ENCODE measurements at regions not wholly inside any gene's neighbourhood (a gene's known extent, or its start where the extent isn't known, plus 50 kb on each side); places are given as distances from the start of the nearest gene placed in this dataset.

- DNase-seq (ENCODE audit: low spot score) = no peak
These were observed 221.4 kb upstream of the RREB1 start for GRCh38 chr6:6886171-6886885.

DNA sequence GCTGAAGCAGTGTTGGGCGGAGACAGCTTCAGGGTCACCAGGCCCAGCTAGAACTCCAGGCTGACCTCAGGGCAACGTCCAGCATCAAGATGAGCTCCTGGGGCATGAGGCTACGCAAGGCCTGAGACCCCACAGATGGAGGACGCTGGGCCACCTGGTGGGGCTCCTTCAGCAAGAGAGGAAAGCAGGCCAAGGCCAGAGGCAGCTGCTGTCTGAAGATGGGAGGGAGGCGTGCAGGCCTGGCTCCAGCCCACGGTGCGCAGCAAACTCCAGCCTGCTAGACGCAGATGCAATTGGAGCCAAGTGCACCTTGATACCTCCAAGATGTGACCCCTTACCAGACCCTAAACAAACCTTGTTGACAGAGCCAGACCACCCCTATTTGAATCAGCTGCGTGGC, 220.9 kb upstream of the RREB1 start:
- no peak for DNase-seq (ENCODE audit: low spot score)

DNA sequence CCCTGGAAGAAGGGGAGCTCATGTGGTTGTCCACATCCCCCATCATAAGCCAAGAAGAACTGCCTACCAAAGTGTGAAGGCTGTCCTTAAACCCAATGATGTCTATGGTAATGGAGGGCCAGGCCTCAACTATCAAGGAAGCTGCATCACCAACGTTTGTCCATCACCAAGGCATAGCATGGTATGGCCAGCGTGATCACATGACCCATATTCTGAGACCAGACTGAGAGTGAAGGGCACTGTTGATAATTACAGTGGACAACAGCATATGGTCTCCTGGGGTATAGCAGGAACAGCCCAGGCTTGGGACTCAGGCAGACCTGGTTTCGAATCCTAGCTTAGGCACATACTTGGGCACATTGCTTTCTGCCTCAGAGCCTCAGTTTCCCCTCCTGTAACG, 218.2 kb upstream of the RREB1 start:
- no peak for DNase-seq (ENCODE audit: low spot score)

GRCh38 chr6:6890400-6890858, 217.3 kb upstream of the RREB1 start:
- DNase-seq (ENCODE audit: low spot score) = no peak

DNA sequence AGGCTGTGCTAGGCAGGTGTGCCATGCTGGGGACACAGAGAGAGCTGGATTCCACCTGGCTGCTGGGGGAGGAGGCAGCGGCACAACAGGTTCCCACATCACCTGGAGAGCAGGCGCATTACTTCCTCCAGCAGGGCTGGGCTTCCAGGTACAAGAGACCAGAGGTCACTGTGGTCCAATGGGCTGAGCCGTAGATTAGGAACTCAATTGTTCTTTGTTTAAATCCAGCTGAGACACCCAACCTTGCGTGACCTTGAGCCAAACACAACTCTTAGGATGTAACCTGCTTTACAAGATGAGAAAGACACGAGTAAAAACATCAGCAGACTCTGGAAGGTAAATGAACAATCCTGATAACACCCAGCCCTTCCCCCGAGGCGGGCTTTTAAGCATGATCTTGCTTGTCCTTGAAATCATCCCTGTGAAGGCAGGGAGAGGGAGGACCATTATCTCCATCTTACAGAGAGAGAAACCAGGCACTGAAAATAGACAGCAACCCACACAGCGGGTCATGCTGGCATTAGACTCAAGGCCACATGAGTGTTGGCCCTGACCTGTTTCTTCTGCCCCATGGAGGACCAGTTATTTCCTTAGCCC, 216.5 kb upstream of the RREB1 start:
- DNase-seq (ENCODE audit: low spot score) = peak; percentile 38

DNA sequence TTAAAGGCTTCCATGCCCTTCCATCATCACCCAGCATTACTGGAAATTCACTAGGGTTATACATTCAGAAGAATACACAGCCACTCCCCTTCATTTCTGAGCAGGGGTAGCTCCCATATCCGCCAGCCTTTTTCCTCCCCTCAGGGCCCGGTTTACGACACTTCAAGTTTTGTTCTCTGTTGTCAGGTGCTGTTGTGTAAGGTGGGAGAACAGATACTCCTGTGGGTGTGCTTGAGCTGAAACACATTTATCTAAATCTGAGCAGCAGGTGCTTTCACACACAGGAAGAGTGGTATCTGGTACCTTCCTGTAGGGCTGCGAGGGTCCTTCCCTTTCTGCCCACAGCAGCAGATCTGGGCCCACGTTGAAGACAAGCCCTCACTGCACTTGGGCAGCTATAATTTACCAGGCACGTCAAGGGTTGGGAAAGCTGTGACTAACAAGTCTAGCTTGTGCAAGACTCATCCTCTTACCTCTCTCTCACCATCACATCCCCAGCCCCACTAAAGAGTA, 215.8 kb upstream of the RREB1 start:
- DNase-seq (ENCODE audit: low spot score) = no peak

DNA sequence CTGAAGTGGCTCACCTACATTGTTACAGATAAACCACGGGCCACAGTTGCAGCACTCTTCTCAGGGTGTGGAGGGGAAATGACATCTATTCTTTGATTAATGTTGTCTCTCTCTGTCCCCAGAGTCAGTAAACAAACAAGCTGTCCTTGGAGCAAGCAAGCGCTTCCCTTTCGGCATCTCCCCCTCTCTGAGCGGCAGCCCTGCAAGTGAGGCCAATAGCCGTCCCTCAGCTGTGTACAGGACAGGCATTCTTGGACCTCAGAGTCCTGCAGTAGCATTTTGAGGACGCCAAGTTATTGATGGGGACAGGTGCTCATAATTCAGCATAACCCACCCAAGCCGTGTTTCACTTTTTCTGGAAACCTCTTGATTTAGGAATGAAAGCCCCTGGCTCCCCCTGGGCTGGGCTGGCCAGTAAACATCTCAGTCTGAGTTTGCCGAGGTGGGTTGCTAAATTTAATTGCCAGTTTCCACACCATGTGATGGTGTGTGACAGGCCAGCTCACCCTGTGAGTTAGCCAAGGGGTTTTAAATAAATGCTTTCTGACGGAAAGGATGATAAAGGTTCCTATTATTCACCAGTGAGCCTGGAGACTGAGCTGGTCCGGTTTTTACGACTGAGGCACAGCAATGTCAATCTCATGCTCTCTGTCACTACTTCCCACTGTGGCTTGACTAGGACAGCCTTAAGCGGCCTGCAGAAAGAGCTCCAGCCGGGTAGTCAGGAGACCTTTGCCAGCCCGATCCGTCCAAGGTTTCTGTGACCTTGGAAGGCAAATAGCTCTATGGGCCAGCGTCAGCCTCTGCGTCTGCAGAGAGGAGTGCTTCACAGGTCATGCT, 214.8 kb upstream of the RREB1 start:
- no peak for DNase-seq (ENCODE audit: low spot score)

DNA sequence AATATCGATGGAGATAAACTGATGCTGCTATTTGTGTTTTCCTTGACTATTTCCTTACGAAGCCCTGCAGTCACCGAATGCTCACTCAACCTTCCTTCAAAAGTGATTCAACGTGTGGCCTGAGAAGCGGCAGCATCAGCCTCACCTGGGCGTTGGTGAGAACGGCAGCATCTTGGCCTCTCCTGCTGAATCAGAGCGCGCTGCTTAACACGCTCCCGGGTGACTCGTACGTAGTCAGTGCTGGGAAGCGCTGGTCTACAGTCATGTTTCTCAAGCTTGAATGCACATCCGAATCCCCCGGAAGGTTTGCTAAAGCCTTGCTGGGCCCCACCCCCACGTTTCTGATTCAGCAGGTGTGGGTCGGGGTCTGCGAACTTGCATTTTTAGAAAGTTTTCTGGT, 214.1 kb upstream of the RREB1 start:
- DNase-seq (ENCODE audit: low spot score) = no peak

GRCh38 chr6:6895929-6896328, 211.8 kb upstream of the RREB1 start:
- DNase-seq (ENCODE audit: low spot score) = no peak

DNA sequence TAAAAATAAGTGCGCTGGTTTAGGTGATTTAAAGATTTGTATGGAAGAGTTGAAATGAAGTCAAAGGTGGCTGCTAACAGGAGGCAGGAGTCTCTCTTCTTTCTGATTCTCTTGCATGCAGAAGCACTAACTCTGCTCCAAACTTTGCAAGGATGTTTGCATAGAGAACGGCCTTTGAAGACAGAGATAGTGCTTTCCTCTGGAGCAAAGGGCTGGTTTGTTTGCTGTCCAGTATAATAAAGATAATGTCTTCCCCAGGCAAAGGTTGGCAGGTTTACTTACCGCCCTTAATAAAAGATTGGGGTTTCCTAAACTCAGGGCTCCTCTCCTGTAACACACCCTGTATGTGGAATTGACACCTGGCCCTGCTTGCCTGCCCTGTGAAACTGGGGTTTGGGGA, 210.6 kb upstream of the RREB1 start:
- no peak for DNase-seq (ENCODE audit: low spot score)

DNA sequence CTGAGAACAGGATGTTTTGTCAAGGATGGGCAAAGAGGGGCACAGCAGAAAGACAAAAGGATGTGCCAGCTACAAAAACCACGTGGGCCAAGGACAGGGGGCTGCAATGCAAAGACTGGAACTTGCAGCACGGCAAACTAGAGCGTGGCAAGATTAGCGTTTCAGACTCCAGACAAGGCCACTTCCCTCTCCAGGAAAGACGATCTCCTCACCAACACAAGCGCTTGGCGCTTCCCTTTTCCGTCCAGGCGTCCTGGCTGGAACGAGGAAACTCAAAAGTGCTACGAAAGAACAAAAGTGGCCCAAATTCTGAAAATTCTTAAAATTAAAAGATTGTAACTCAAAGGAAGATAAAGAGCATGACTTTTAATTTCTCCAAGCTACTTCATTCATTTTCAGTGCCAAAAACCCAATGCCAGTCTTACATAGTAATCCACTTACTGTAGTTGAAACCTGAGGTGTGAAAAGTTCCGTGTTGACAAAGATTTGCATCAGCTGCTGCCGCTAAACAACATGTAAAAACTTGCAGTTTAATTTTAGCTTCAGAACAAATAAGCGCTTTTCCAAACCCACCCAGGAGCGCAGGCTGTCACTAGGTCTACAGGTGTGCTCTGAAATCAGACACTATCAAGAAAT, 207.1 kb upstream of the RREB1 start:
- DNase-seq (ENCODE audit: low spot score) = no peak

DNA sequence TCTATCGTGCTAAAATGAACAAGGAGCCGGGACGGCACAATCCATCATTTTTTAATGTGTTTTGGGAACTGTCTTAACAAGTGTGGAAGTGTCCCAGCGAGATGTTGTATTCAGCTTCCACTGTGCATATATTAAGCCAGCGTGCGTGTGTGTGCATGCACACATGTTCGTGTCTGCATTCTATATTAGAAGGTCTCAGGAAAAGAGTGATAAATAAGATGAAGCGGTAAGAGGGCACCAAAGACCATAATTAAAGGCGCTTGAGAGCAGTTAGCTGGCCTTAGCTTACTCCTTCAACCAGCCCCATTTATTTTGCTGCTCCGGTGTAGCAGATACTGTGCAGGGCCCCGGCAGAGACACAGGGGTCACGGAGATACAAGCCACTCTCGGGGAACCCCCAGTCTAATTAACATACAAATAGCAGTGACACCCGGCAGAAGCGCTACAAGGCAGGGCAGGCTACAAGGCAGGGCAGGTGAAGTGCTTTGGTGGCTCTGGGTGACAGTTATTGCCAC, 206.5 kb upstream of the RREB1 start:
- DNase-seq (ENCODE audit: low spot score) = no peak

DNA sequence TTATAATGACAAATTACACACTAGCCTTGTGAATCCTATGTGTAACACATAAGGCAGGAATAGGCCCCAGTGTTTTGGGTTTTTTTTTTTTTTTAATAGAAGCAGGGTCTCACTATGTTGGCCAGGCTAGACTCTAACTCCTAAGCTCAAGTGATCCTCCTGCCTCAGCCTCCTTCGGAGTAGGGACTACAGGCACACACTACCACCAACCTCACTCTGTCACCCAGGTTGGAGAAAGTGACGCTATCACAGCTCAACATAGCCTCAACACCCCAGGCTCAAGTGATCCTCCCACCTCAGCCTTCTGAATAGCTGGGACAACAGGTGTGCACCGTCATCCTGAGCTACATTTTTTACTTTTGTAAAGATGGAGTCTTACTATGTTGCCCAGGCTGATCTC, 205.8 kb upstream of the RREB1 start:
- DNase-seq (ENCODE audit: low spot score) = no peak

DNA sequence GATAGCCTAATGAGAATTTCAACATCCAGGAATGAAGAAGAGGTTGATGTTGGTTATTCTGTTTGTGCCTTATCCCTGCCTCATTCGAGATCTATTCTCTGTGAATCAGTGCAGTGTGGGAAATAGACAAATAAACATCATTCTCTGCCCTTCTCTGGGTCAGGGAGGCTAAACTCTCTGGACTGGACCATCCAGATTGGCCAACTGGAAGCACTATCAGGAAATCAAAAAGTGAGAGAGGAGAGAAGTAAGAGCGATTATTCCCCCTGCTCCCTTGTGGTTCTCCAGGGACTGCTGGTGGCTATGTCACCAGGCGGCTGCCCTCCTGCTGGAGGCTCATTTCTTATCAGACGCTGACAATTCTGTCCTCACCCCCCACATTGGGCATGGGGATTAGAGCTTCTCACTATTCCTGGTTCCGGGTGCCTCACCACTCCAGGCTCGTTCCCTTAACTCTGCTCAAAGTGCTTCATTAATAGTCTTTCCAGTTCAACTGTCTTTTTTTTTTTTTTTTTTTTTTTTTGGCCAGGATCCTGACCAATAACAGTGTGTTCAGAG, 201.7 kb upstream of the RREB1 start:
- no peak for DNase-seq (ENCODE audit: low spot score)

GRCh38 chr6:6906570-6907213, 201.1 kb upstream of the RREB1 start:
- no peak for DNase-seq (ENCODE audit: low spot score)

GRCh38 chr6:6907286-6907685, 200.5 kb upstream of the RREB1 start:
- DNase-seq (ENCODE audit: low spot score) = no peak

DNA sequence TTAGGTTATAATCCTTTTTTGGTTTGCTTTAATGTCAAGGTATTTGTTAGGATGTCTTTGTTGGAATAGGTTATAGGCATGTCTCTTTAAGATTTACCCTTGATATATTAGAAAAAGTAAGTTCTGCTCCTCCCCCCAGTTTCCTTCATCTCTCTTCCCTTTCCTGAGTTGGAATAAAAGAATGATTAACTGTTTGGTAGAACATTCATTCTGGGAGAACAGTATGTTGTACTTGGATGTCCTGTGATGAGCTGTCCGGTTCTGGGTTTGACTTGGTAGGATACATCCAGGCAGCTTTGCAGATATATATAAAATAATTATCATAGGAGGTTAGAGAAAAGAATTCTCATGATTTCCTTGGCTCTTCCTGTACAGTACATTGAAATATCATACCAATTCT, 199.6 kb upstream of the RREB1 start:
- no peak for DNase-seq (ENCODE audit: low spot score)

DNA sequence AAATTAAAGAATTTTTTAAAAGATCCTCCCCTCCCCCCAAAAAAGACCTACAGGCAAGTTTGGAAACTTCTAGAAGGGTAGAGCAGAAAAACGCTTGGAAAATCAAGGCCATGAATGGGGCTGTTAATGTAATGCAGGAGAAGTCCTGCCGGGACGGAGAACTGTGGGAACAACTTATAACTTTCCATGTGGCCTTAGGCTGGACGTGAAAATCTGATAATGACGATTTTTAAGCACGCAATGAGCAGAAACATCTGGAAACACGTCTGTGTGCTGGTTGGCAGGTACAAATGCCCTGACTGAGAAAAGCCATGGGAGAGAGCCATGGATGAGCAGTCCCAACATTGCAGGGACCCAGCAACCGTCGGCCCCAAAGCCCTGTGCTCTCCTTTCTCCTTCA, 198.7 kb upstream of the RREB1 start:
- no peak for DNase-seq (ENCODE audit: low spot score)

- no peak for DNase-seq (ENCODE audit: low spot score)
These were observed 196.9 kb upstream of the RREB1 start for GRCh38 chr6:6910734-6911295.

- DNase-seq (ENCODE audit: low spot score) = no peak
These were observed 196.4 kb upstream of the RREB1 start for GRCh38 chr6:6911391-6911790.
